ENCODE measurements at regions not wholly inside any gene's neighbourhood (a gene's known extent, or its start where the extent isn't known, plus 50 kb on each side); places are given as distances from the start of the nearest gene placed in this dataset.

DNA sequence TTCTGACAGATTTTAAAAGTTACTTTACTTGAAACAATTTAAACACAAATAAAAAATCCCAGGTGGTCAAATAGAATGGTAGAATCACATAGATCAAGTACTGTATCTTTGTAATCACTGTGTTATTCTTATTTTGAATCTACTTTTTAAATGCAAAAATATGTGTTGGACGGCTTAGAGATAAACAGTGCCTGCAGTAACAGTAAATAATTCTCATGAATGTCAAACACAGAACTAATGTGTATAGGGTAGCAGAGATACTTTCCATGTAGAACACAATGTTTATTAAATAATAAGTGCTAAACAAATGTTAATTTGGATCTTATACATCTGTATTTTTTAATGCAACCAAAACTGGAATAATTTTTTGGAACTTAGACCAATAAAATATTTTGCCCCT, 1199.4 kb downstream of the SORCS1 start:
- TF ChIP-seq, protein P1, sequence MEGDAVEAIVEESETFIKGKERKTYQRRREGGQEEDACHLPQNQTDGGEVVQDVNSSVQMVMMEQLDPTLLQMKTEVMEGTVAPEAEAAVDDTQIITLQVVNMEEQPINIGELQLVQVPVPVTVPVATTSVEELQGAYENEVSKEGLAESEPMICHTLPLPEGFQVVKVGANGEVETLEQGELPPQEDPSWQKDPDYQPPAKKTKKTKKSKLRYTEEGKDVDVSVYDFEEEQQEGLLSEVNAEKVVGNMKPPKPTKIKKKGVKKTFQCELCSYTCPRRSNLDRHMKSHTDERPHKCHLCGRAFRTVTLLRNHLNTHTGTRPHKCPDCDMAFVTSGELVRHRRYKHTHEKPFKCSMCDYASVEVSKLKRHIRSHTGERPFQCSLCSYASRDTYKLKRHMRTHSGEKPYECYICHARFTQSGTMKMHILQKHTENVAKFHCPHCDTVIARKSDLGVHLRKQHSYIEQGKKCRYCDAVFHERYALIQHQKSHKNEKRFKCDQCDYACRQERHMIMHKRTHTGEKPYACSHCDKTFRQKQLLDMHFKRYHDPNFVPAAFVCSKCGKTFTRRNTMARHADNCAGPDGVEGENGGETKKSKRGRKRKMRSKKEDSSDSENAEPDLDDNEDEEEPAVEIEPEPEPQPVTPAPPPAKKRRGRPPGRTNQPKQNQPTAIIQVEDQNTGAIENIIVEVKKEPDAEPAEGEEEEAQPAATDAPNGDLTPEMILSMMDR (IDR thresholded peaks at IDR 0.05): no peak
- no peaks in the 10 kb centered on the region for H3K36me3 ChIP-seq
- no peak for DNase-seq
- no peak overlapping the region for H3K4me3 ChIP-seq
- no peak overlapping the region for H3K27ac ChIP-seq
- FAIRE-seq: no peak
- H3K9me3 ChIP-seq: no peaks in the 10 kb centered on the region
- no peaks in the 10 kb centered on the region for H3K4me1 ChIP-seq
- intact Hi-C loops (cut with DNase I): no loop called here
- ATAC-seq: no peak
- WGBS, 2 donors: 72 to 80% methylated on average over 1 of the region's 1 CpG
- no peaks in the 10 kb centered on the region for H3K27me3 ChIP-seq

DNA sequence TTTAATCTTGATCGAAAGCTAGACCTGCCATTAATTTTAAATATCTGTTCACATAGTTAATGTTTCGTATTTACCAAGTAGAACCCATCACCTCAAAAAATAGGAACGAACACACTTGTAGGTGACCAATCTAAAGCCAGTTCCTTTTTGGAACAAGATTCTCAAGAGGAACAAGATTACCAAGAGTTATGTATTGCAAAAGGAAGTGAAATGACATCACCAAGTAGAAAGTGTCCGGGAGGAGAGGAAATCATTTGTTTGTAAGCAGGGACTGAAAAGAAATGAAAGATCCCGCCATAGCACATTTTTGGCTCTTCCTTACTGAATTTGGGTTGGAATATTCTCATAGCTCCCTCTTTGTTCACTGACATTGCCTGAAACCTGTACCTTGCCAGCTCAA, 1200.5 kb downstream of the SORCS1 start:
- TF ChIP-seq, protein P1 (IDR thresholded peaks at IDR 0.05): no peak
- H3K9me3 ChIP-seq: no peaks in the 10 kb centered on the region
- intact Hi-C loops (cut with DNase I): no loop called here
- H3K36me3 ChIP-seq: no peaks in the 10 kb centered on the region
- DNase-seq (no peak), FAIRE-seq (no peak), ATAC-seq (no peak)
- no peak overlapping the region for H3K4me3 ChIP-seq
- no peaks in the 10 kb centered on the region for H3K4me1 ChIP-seq
- WGBS, 2 donors: 79 to 82% methylated on average over 5 of the region's 5 CpGs
- no peaks in the 10 kb centered on the region for H3K27me3 ChIP-seq
- H3K27ac ChIP-seq: no peak overlapping the region

DNA sequence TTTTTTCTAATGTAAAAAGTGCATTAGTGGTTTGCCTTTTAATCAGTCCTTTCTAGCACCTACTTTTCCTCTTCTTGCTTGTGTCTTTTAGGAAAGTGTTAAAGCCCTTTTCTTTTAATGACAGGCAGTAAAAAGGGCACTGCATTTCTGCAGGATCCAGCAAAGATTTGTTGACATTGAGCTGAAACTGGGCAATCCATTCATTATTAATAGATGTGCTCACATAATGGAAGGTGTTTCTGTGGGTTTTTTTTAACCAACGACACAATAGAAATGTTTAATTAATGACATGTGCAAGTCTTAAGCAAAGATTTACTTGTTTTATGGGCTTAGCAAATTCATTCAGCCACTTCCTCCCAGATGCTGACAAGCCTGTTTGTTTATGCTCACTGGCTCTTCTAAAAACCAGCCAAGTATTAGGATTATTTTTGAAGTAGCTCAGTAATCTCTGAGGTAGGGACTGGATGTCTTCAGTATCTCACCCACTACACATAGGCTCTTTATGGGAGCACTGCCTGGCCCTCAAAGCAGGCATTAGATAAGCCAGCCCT, 1201.1 kb downstream of the SORCS1 start:
- TF ChIP-seq, protein P1 (IDR thresholded peaks at IDR 0.05): no peak
- WGBS, 2 donors: 3 to 5% methylated on average over 1 of the region's 1 CpG
- H3K36me3 ChIP-seq: no peaks in the 10 kb centered on the region
- H3K27me3 ChIP-seq: no peaks in the 10 kb centered on the region
- DNase-seq (no peak), ATAC-seq (no peak), FAIRE-seq (no peak)
- no peaks in the 10 kb centered on the region for H3K4me1 ChIP-seq
- H3K4me3 ChIP-seq: no peak overlapping the region
- no peaks in the 10 kb centered on the region for H3K9me3 ChIP-seq
- no peak overlapping the region for H3K27ac ChIP-seq
- intact Hi-C loops (cut with DNase I): no loop called here

DNA sequence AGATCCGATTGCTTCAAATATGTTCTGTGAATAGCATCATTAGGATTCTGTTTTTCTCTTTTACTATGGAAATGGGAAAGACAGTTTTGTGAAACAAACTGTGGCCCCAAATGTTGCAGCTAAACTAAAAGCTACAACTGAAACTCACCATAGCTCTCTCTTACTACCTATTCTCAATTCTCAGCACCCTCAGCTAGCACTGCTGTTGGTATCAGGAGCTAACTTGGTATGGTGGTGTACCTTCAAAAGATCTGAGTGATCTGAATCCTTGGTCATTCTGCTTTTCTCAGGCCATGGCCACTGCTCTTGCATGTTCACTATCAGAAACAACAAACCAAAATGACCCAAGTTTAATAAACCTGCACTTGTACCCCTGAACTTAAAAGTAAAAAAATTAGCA, 1208.0 kb downstream of the SORCS1 start:
- H3K36me3 ChIP-seq: no peaks in the 10 kb centered on the region
- FAIRE-seq (no peak), ATAC-seq (no peak), DNase-seq (no peak)
- H3K27me3 ChIP-seq: no peaks in the 10 kb centered on the region
- H3K4me1 ChIP-seq: peaks cover 0 to 7% (median 0%) of the 10 kb centered on the region in 3 donors
- no peak overlapping the region for H3K27ac ChIP-seq
- no peaks in the 10 kb centered on the region for H3K9me3 ChIP-seq
- 84 to 96% methylated on average over 1 of the region's 1 CpG for WGBS, 2 donors
- TF ChIP-seq, protein P1 (IDR thresholded peaks at IDR 0.05): no peak
- intact Hi-C loops (cut with DNase I): no loop called here
- no peak overlapping the region for H3K4me3 ChIP-seq

DNA sequence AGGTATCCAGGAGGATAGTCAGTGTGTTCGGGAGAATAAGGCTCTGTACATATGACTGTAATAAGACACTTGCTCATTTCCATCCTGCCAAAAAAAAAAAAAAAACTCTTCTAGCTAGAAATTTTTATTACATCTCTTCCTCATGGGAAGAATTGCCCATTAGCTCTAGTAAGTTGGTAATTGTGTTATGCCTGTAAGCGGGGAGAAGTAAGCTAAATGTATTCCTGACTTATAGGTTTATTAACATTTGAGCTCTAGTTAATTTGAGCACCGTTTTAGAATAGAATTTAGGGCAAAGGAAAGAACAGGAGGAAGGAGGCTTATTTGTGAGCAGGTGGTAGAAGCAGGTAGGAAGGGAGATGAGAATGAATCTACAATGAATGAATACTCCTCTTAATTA, 1210.6 kb downstream of the SORCS1 start:
- DNase-seq: no peak
- intact Hi-C loops (cut with DNase I): loop anchor here in 1 of 3 donors (5.0 kb wide), 1 partner anchor 218 kb away; no protein-coding TSS in a partner anchor
- Histone ChIP-seq H3K4me3 (no peak overlapping the region), H3K27ac (no peak overlapping the region), H3K27me3 (no peaks in the 10 kb centered on the region), H3K4me1 (peaks cover 0 to 7% (median 0%) of the 10 kb centered on the region in 3 donors), H3K9me3 (no peaks in the 10 kb centered on the region), H3K36me3 (no peaks in the 10 kb centered on the region)
- FAIRE-seq: no peak
- no peak for ATAC-seq
- 77 to 88% methylated on average over 3 of the region's 3 CpGs for WGBS, 2 donors
- TF ChIP-seq, protein P1 (IDR thresholded peaks at IDR 0.05): no peak
